ENCODE measurements at regions not wholly inside any gene's neighbourhood (a gene's known extent, or its start where the extent isn't known, plus 50 kb on each side); places are given as distances from the start of the nearest gene placed in this dataset.
"Not testable (repeated sequence)": the region's sequence is repeated elsewhere in the genome, so short reads cannot be mapped to it uniquely, and the experiment has no call there.

GRCh38 chr17:20868662-20869007, 174.2 kb downstream of the USP22 start:
- not testable (repeated sequence) for DNase-seq (ENCODE audit: extremely low read depth, insufficient read length); H3K4me3 ChIP-seq (replicated peaks; ENCODE audit: low read depth, low read length); H3K27me3 ChIP-seq (replicated peaks; ENCODE audit: control insufficient read depth, insufficient read depth, low read length); H3K36me3 ChIP-seq (ENCODE audit: control insufficient read depth, insufficient read depth, low read length)

- not testable (repeated sequence) for DNase-seq (ENCODE audit: extremely low read depth, insufficient read length); H3K4me3 ChIP-seq (replicated peaks; ENCODE audit: low read depth, low read length); H3K27me3 ChIP-seq (replicated peaks; ENCODE audit: control insufficient read depth, insufficient read depth, low read length); H3K36me3 ChIP-seq (ENCODE audit: control insufficient read depth, insufficient read depth, low read length)
Measured at GRCh38 chr17:20873173-20873572, 169.6 kb downstream of the USP22 start.

- not testable (repeated sequence) for H3K36me3 ChIP-seq (ENCODE audit: control insufficient read depth, insufficient read depth, low read length); H3K27me3 ChIP-seq (replicated peaks; ENCODE audit: control insufficient read depth, insufficient read depth, low read length); DNase-seq (ENCODE audit: extremely low read depth, insufficient read length); H3K4me3 ChIP-seq (replicated peaks; ENCODE audit: low read depth, low read length)
Measured at GRCh38 chr17:20873688-20874328, 169.0 kb downstream of the USP22 start.

- not testable (repeated sequence) for H3K4me3 ChIP-seq (replicated peaks; ENCODE audit: low read depth, low read length); H3K36me3 ChIP-seq (ENCODE audit: control insufficient read depth, insufficient read depth, low read length); H3K27me3 ChIP-seq (replicated peaks; ENCODE audit: control insufficient read depth, insufficient read depth, low read length); DNase-seq (ENCODE audit: extremely low read depth, insufficient read length)
Measured at GRCh38 chr17:20877384-20877783, 165.4 kb downstream of the USP22 start.

GRCh38 chr17:20890338-20890737, 152.5 kb downstream of the USP22 start:
- H3K4me3 ChIP-seq (replicated peaks; ENCODE audit: low read depth, low read length): no peak overlapping the region
- H3K27me3 ChIP-seq (replicated peaks; ENCODE audit: control insufficient read depth, insufficient read depth, low read length): no peaks in the 10 kb centered on the region
- DNase-seq (ENCODE audit: extremely low read depth, insufficient read length): no peak
- TF ChIP-seq CTCF (IDR thresholded peaks at IDR 0.05; ENCODE audit: insufficient read depth, low read length, poor library complexity, severe bottlenecking): no peak
- H3K36me3 ChIP-seq (ENCODE audit: control insufficient read depth, insufficient read depth, low read length): no peaks in the 10 kb centered on the region

GRCh38 chr17:20895426-20895825, 147.4 kb downstream of the USP22 start:
- not testable (repeated sequence) for H3K4me3 ChIP-seq (replicated peaks; ENCODE audit: low read depth, low read length); H3K27me3 ChIP-seq (replicated peaks; ENCODE audit: control insufficient read depth, insufficient read depth, low read length); H3K36me3 ChIP-seq (ENCODE audit: control insufficient read depth, insufficient read depth, low read length); DNase-seq (ENCODE audit: extremely low read depth, insufficient read length)

GRCh38 chr17:20896153-20896649, 146.6 kb downstream of the USP22 start:
- TF ChIP-seq CTCF (IDR thresholded peaks at IDR 0.05; ENCODE audit: insufficient read depth, low read length, poor library complexity, severe bottlenecking): no peak
- no peak overlapping the region for H3K4me3 ChIP-seq (replicated peaks; ENCODE audit: low read depth, low read length)
- no peak for DNase-seq (ENCODE audit: extremely low read depth, insufficient read length)
- no peaks in the 10 kb centered on the region for H3K27me3 ChIP-seq (replicated peaks; ENCODE audit: control insufficient read depth, insufficient read depth, low read length)
- H3K36me3 ChIP-seq (ENCODE audit: control insufficient read depth, insufficient read depth, low read length): no peaks in the 10 kb centered on the region

GRCh38 chr17:20898726-20899125, 144.1 kb downstream of the USP22 start:
- H3K36me3 ChIP-seq (ENCODE audit: control insufficient read depth, insufficient read depth, low read length); H3K27me3 ChIP-seq (replicated peaks; ENCODE audit: control insufficient read depth, insufficient read depth, low read length); H3K4me3 ChIP-seq (replicated peaks; ENCODE audit: low read depth, low read length); DNase-seq (ENCODE audit: extremely low read depth, insufficient read length): not testable (repeated sequence)

GRCh38 chr17:20902496-20902895, 140.3 kb downstream of the USP22 start:
- not testable (repeated sequence) for DNase-seq (ENCODE audit: extremely low read depth, insufficient read length); H3K4me3 ChIP-seq (replicated peaks; ENCODE audit: low read depth, low read length); H3K36me3 ChIP-seq (ENCODE audit: control insufficient read depth, insufficient read depth, low read length); H3K27me3 ChIP-seq (replicated peaks; ENCODE audit: control insufficient read depth, insufficient read depth, low read length)

- H3K4me3 ChIP-seq (replicated peaks; ENCODE audit: low read depth, low read length); DNase-seq (ENCODE audit: extremely low read depth, insufficient read length); H3K36me3 ChIP-seq (ENCODE audit: control insufficient read depth, insufficient read depth, low read length); H3K27me3 ChIP-seq (replicated peaks; ENCODE audit: control insufficient read depth, insufficient read depth, low read length): not testable (repeated sequence)
Measured at GRCh38 chr17:20903549-20903948, 139.3 kb downstream of the USP22 start.
